Mesodermal cell (in vitro differentiated cells): ENCODE measurements at regions not wholly inside any gene's neighbourhood (a gene's known extent, or its start where the extent isn't known, plus 50 kb on each side); places are given as distances from the start of the nearest gene placed in this dataset.

Source experiments
- H3K27ac ChIP-seq: 2 replicates; pipeline ENCODE4 v1.7.0; 2013; ENCODE audit warnings: mild to moderate bottlenecking, low read depth, low read length, moderate library complexity; ENCODE audit not compliant: severe bottlenecking
- H3K36me3 ChIP-seq: 2 replicates; pipeline ENCODE4 v1.7.1; 2013; ENCODE audit warnings: mild to moderate bottlenecking, low read length, moderate library complexity; ENCODE audit not compliant: control insufficient read depth, insufficient read depth
- H3K4me1 ChIP-seq: one replicate; pipeline ENCODE4 v1.7.1; 2013; ENCODE audit warnings: mild to moderate bottlenecking, low read length; ENCODE audit not compliant: insufficient read depth, control insufficient read depth, poor library complexity, severe bottlenecking
- H3K4me3 ChIP-seq: 2 replicates; pipeline ENCODE4 v1.7.0; 2013; ENCODE audit warnings: low read length, control low read depth, mild to moderate bottlenecking; ENCODE audit not compliant: insufficient read depth, poor library complexity, severe bottlenecking; ENCODE audit errors: extremely low read depth
- H3K9me3 ChIP-seq: 2 replicates; pipeline ENCODE4 v1.7.1; 2013; ENCODE audit warnings: mild to moderate bottlenecking, low read length, moderate library complexity; ENCODE audit not compliant: control insufficient read depth
- WGBS, 2 experiments: methylation state at CpG; one replicate each; pipeline ENCODE4 v1.1.5; 2013; ENCODE audit warnings: missing lambda C conversion rate in 2 of 2; ENCODE audit not compliant: insufficient coverage in 2 of 2; 5-methylcytosine and 5-hydroxymethylcytosine counted together

- Histone ChIP-seq H3K27ac (no peak overlapping the region), H3K9me3 (no peaks in the 10 kb centered on the region), H3K36me3 (no peaks in the 10 kb centered on the region), H3K4me1 (peaks cover 6% of the 10 kb centered on the region), H3K4me3 (no peak overlapping the region)
These were observed 103.4 kb downstream of the ARRDC4 start for GRCh38 chr15:98063871-98064270.

GRCh38 chr15:98067339-98067738, 106.8 kb downstream of the ARRDC4 start:
- no peaks in the 10 kb centered on the region for H3K36me3 ChIP-seq
- no peak overlapping the region for H3K4me3 ChIP-seq
- 95% methylated on average over 2 of the region's 3 CpGs; no CpG with 5 or more reads in 1 of the 2 experiments for WGBS, 2 experiments
- no peaks in the 10 kb centered on the region for H3K9me3 ChIP-seq
- H3K4me1 ChIP-seq = peaks cover 12% of the 10 kb centered on the region
- H3K27ac ChIP-seq = no peak overlapping the region

GRCh38 chr15:98069256-98069655, 108.8 kb downstream of the ARRDC4 start:
- no peak overlapping the region for H3K4me3 ChIP-seq
- WGBS, 2 experiments = no CpG with 5 or more reads among the region's 4 CpGs
- no peak overlapping the region for H3K27ac ChIP-seq
- no peaks in the 10 kb centered on the region for H3K36me3 ChIP-seq
- H3K9me3 ChIP-seq = peaks cover under 1% of the 10 kb centered on the region
- H3K4me1 ChIP-seq = peaks cover 12% of the 10 kb centered on the region

GRCh38 chr15:98070137-98070536, 109.6 kb downstream of the ARRDC4 start:
- H3K36me3 ChIP-seq = no peaks in the 10 kb centered on the region
- peaks cover 12% of the 10 kb centered on the region for H3K4me1 ChIP-seq
- no peak overlapping the region for H3K4me3 ChIP-seq
- H3K9me3 ChIP-seq = peaks cover 4% of the 10 kb centered on the region
- no peak overlapping the region for H3K27ac ChIP-seq
- WGBS, 2 experiments = 83 to 100% methylated on average over 1 of the region's 2 CpGs

- Histone ChIP-seq H3K27ac (no peak overlapping the region), H3K9me3 (peaks cover 4% of the 10 kb centered on the region), H3K36me3 (no peaks in the 10 kb centered on the region), H3K4me1 (peaks cover 19% of the 10 kb centered on the region), H3K4me3 (no peak overlapping the region)
These were observed 111.3 kb downstream of the ARRDC4 start for GRCh38 chr15:98071786-98072185.

- Histone ChIP-seq H3K36me3 (no peaks in the 10 kb centered on the region), H3K9me3 (peaks cover 4% of the 10 kb centered on the region), H3K4me1 (peaks cover 12% of the 10 kb centered on the region), H3K27ac (no peak overlapping the region), H3K4me3 (no peak overlapping the region)
These were observed 114.9 kb downstream of the ARRDC4 start for GRCh38 chr15:98075441-98075840.

- Histone ChIP-seq H3K4me1 (peaks cover 12% of the 10 kb centered on the region), H3K9me3 (peaks cover 4% of the 10 kb centered on the region), H3K36me3 (no peaks in the 10 kb centered on the region), H3K4me3 (no peak overlapping the region), H3K27ac (peak overlapping the region; percentile 8)
- 87 to 96% methylated on average over 4 to 7 of the region's 8 CpGs for WGBS, 2 experiments
These were observed 115.7 kb downstream of the ARRDC4 start for GRCh38 chr15:98076021-98076816.

GRCh38 chr15:98077186-98077585, 116.7 kb downstream of the ARRDC4 start:
- Histone ChIP-seq H3K27ac (peak overlapping the region; percentile 8), H3K4me1 (peaks cover 12% of the 10 kb centered on the region), H3K9me3 (peaks cover 4% of the 10 kb centered on the region), H3K36me3 (no peaks in the 10 kb centered on the region), H3K4me3 (no peak overlapping the region)
- WGBS, 2 experiments = 80 to 92% methylated on average over 1 to 3 of the region's 8 CpGs

- H3K36me3 ChIP-seq = no peaks in the 10 kb centered on the region
- 70 to 78% methylated on average over 1 of the region's 2 CpGs for WGBS, 2 experiments
- H3K4me1 ChIP-seq = peaks cover 11% of the 10 kb centered on the region
- H3K27ac ChIP-seq = no peak overlapping the region
- no peaks in the 10 kb centered on the region for H3K9me3 ChIP-seq
- no peak overlapping the region for H3K4me3 ChIP-seq
These were observed 120.3 kb downstream of the ARRDC4 start for GRCh38 chr15:98080791-98081190.

- Histone ChIP-seq H3K4me3 (no peak overlapping the region), H3K27ac (no peak overlapping the region), H3K9me3 (no peaks in the 10 kb centered on the region), H3K36me3 (no peaks in the 10 kb centered on the region), H3K4me1 (no peaks in the 10 kb centered on the region)
- 83 to 87% methylated on average over 12 of the region's 14 CpGs for WGBS, 2 experiments
These were observed 122.9 kb downstream of the ARRDC4 start for GRCh38 chr15:98083203-98083910.

- H3K4me1 ChIP-seq = no peaks in the 10 kb centered on the region
- no peak overlapping the region for H3K27ac ChIP-seq
- WGBS, 2 experiments = 0 to 6% methylated on average over 2 of the region's 2 CpGs
- no peaks in the 10 kb centered on the region for H3K9me3 ChIP-seq
- H3K36me3 ChIP-seq = no peaks in the 10 kb centered on the region
- H3K4me3 ChIP-seq = no peak overlapping the region
These were observed 124.6 kb downstream of the ARRDC4 start for GRCh38 chr15:98085003-98085639.
